Mammary epithelial cell (primary cell): ENCODE measurements at regions not wholly inside any gene's neighbourhood (a gene's known extent, or its start where the extent isn't known, plus 50 kb on each side); places are given as distances from the start of the nearest gene placed in this dataset.
"Not testable (repeated sequence)": the region's sequence is repeated elsewhere in the genome, so short reads cannot be mapped to it uniquely, and the experiment has no call there.

Experiments used
- EZH2 ChIP-seq: IDR thresholded peaks from 2 replicates; pipeline ENCODE4 v1.6.1; 2012; ENCODE audit warnings: low read length, inconsistent platforms, borderline replicate concordance
- TF ChIP-seq, protein P1 (sequence below), 2 donors: IDR thresholded peaks in 1 of 2; conservative IDR thresholded peaks in 1 of 2; 2 replicates each; pipeline ENCODE4 v1.5.1; 2011 to 2012; ENCODE audit warnings: inconsistent platforms in 2 of 2, low read length in 2 of 2, mild to moderate bottlenecking in 2 of 2, control low read depth in 1 of 2, low read depth in 1 of 2; ENCODE audit not compliant: insufficient read depth in 1 of 2; ENCODE audit errors: extremely low read depth in 1 of 2

DNA sequence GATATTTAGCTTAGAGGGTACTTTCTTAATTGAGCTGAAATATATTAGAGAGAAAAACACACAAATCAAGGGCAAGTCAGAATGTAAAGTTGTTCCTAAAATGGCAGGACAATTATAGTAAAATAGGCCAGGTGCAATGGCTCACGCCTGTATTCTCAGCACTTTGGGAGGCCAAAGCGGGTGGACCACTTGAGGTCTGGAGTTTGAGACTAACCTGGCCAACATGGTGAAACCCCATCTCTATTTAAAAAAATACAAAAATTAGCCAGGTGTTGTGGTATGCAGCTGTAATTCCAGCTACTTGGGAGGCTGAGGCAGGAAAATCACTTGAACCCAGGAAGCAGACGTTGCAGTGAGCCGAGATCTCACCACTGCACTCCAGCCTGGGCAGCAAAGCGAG lies 142.9 kb downstream of the GOLGA6L6 start:
- TF ChIP-seq, protein P1, sequence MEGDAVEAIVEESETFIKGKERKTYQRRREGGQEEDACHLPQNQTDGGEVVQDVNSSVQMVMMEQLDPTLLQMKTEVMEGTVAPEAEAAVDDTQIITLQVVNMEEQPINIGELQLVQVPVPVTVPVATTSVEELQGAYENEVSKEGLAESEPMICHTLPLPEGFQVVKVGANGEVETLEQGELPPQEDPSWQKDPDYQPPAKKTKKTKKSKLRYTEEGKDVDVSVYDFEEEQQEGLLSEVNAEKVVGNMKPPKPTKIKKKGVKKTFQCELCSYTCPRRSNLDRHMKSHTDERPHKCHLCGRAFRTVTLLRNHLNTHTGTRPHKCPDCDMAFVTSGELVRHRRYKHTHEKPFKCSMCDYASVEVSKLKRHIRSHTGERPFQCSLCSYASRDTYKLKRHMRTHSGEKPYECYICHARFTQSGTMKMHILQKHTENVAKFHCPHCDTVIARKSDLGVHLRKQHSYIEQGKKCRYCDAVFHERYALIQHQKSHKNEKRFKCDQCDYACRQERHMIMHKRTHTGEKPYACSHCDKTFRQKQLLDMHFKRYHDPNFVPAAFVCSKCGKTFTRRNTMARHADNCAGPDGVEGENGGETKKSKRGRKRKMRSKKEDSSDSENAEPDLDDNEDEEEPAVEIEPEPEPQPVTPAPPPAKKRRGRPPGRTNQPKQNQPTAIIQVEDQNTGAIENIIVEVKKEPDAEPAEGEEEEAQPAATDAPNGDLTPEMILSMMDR (conservative IDR thresholded peaks at IDR 0.05 in 1 of 2, IDR thresholded peaks at IDR 0.05 in 1 of 2; ENCODE audit: extremely low read depth in 1 of 2, insufficient read depth in 1 of 2, low read depth in 1 of 2, low read length in 2 of 2) = not testable (repeated sequence)
- not testable (repeated sequence) for TF ChIP-seq EZH2
